Kidney (tissue), 13 donors: ENCODE measurements at regions not wholly inside any gene's neighbourhood (a gene's known extent, or its start where the extent isn't known, plus 50 kb on each side); places are given as distances from the start of the nearest gene placed in this dataset.

Experiments used
- DNase-seq, 5 donors: peaks; one replicate each; pipeline ENCODE4 v3.0.0-alpha.2; 2013 to 2020
- FAIRE-seq: peaks from 2 replicates; lab custom pipeline; 2012; peaks lifted over from hg19 to GRCh38; lab: Jason Lieb, UNC
- H3K27ac ChIP-seq, 2 donors: one replicate each; pipeline ENCODE4 v1.7.0; 2013; ENCODE audit warnings: low read depth in 2 of 2, low read length in 2 of 2, inconsistent platforms in 1 of 2
- H3K27me3 ChIP-seq: one replicate; pipeline ENCODE4 v1.7.1; 2013; ENCODE audit warnings: low read length, inconsistent platforms; ENCODE audit not compliant: control insufficient read depth, insufficient read depth
- H3K36me3 ChIP-seq, 3 donors: one replicate each; pipeline versions ENCODE4 v1.7.0 to v1.7.1; 2013; ENCODE audit warnings: low read length in 3 of 3, control low read depth in 1 of 3, inconsistent platforms in 1 of 3; ENCODE audit not compliant: insufficient read depth in 3 of 3, control insufficient read depth in 2 of 3
- H3K4me1 ChIP-seq, 3 donors: one replicate each; pipeline versions ENCODE4 v1.7.0 to v1.7.1; 2013; ENCODE audit warnings: low read length in 3 of 3, inconsistent platforms in 1 of 3, low read depth in 1 of 3; ENCODE audit not compliant: control insufficient read depth in 2 of 3, insufficient read depth in 2 of 3
- H3K4me3 ChIP-seq, 3 donors: one replicate each; pipeline versions ENCODE4 v1.7.0 to v1.8.1; 2013; ENCODE audit warnings: low read length in 3 of 3, control low read depth in 1 of 3, inconsistent platforms in 1 of 3
- H3K9ac ChIP-seq, 3 donors: one replicate each; pipeline versions ENCODE4 v1.7.0 to v1.7.1; 2013; ENCODE audit warnings: low read length in 3 of 3, control low read depth in 1 of 3, inconsistent platforms in 1 of 3
- H3K9me3 ChIP-seq, 3 donors: one replicate each; pipeline versions ENCODE4 v1.7.0 to v1.7.1; 2013; ENCODE audit warnings: low read length in 3 of 3, control low read depth in 1 of 3, inconsistent platforms in 1 of 3; ENCODE audit not compliant: control insufficient read depth in 2 of 3, insufficient read depth in 1 of 3
- CTCF ChIP-seq: IDR thresholded peaks from 3 replicates; pipeline ENCODE4 v1.5.1; 2012; ENCODE audit warnings: mild to moderate bottlenecking, moderate library complexity, borderline replicate concordance; ENCODE audit not compliant: insufficient read depth; ENCODE audit errors: extremely low read depth
- intact Hi-C: fragments of 100-400 bp; cut with DNase I; formaldehyde crosslinking; loops from one replicate; pipeline ENCODE4 v1.11.1; 2022
- donor health status: control.
- donor health status: control.
- donor health status: control.
- donor health status: control.
- donor health status: control.
- donor health status: DM: yes; HTN: yes; CAD: no.
- donor health status: Normal renal cell carcinoma (clear cell type).

- no peak for FAIRE-seq
- intact Hi-C loops, result no loop called here
These were observed 58.8 kb upstream of the LTA4H start for GRCh38 chr12:96094201-96094600.

GRCh38 chr12:96098631-96099030 is 63.2 kb upstream of the LTA4H start:
- intact Hi-C loops, result no loop called here
- no peak for FAIRE-seq
- no peaks in the 10 kb centered on the region for H3K36me3 ChIP-seq
- no peaks in the 10 kb centered on the region for H3K9me3 ChIP-seq
- H3K27me3 ChIP-seq, result no peaks in the 10 kb centered on the region
- no peak overlapping the region for H3K4me3 ChIP-seq
- no peak overlapping the region for H3K9ac ChIP-seq
- TF ChIP-seq CTCF, result no peak
- H3K27ac ChIP-seq, result no peak overlapping the region
- peaks cover 0 to 2% (median 0%) of the 10 kb centered on the region in 3 donors for H3K4me1 ChIP-seq
- no peak for DNase-seq

More at GRCh38 chr12:96094201-96094600, 58.8 kb upstream of the LTA4H start:
- no peak overlapping the region for H3K4me3 ChIP-seq
- no peaks in the 10 kb centered on the region for H3K27me3 ChIP-seq
- no peak overlapping the region for H3K27ac ChIP-seq
- no peak for TF ChIP-seq CTCF
- H3K9me3 ChIP-seq, result no peaks in the 10 kb centered on the region
- DNase-seq, result peak in 1 of 5 donors; percentile 48
- no peak overlapping the region for H3K9ac ChIP-seq
- no peaks in the 10 kb centered on the region for H3K4me1 ChIP-seq
- no peaks in the 10 kb centered on the region for H3K36me3 ChIP-seq

- no peaks in the 10 kb centered on the region for H3K9me3 ChIP-seq
- FAIRE-seq, result no peak
- H3K9ac ChIP-seq, result no peak overlapping the region
- no peak for TF ChIP-seq CTCF
- H3K4me1 ChIP-seq, result peaks cover 0 to 2% (median 0%) of the 10 kb centered on the region in 3 donors
- DNase-seq, result no peak
- no peak overlapping the region for H3K4me3 ChIP-seq
- no peaks in the 10 kb centered on the region for H3K27me3 ChIP-seq
- H3K36me3 ChIP-seq, result no peaks in the 10 kb centered on the region
- no peak overlapping the region for H3K27ac ChIP-seq
- intact Hi-C loops, result no loop called here
These were observed 64.0 kb upstream of the LTA4H start for GRCh38 chr12:96099421-96099820.

- Histone ChIP-seq H3K27me3 (no peaks in the 10 kb centered on the region), H3K9me3 (no peaks in the 10 kb centered on the region), H3K4me1 (peaks cover 0 to 2% (median 0%) of the 10 kb centered on the region in 3 donors), H3K27ac (no peak overlapping the region), H3K36me3 (no peaks in the 10 kb centered on the region), H3K9ac (no peak overlapping the region), H3K4me3 (no peak overlapping the region)
- intact Hi-C loops, result no loop called here
- FAIRE-seq (no peak), DNase-seq (no peak)
- TF ChIP-seq CTCF, result no peak
These were observed 64.6 kb upstream of the LTA4H start for GRCh38 chr12:96099986-96100385.
